Stomach (tissue), 8 donors: ENCODE measurements at regions not wholly inside any gene's neighbourhood (a gene's known extent, or its start where the extent isn't known, plus 50 kb on each side); places are given as distances from the start of the nearest gene placed in this dataset.

Experiments
- DNase-seq, 2 donors: peaks; one replicate each; pipeline versions ENCODE4 v3.0.0 to v3.0.0-alpha.2; 2013 to 2019
- H3K27ac ChIP-seq, 5 donors: fragments of 200-600 bp in 4 of 5; sonication (generic) in 4 of 5; one replicate each; pipeline ENCODE4 v1.5.1; 2013 to 2019; ENCODE audit warnings: mild to moderate bottlenecking in 1 of 5, moderate library complexity in 1 of 5
- H3K27me3 ChIP-seq, 3 donors: fragments of 200-600 bp; sonication (generic); one replicate each; pipeline ENCODE4 v1.5.1; 2017 to 2019; ENCODE audit warnings: mixed run types in 1 of 3
- H3K36me3 ChIP-seq, 4 donors: fragments of 200-600 bp; sonication (generic); 1 replicate in 3 of 4; 2 replicates in 1 of 4; pipeline ENCODE4 v1.5.1; 2016 to 2019
- H3K4me1 ChIP-seq, 4 donors: fragments of 200-600 bp; sonication (generic); one replicate each; pipeline ENCODE4 v1.5.1; 2016 to 2019
- H3K4me3 ChIP-seq, 4 donors: fragments of 200-600 bp; sonication (generic) in 3 of 4; one replicate each; pipeline ENCODE4 v1.5.1; 2016 to 2019; ENCODE audit warnings: mild to moderate bottlenecking in 1 of 4
- H3K9me3 ChIP-seq, 4 donors: fragments of 200-600 bp; sonication (generic); one replicate each; pipeline ENCODE4 v1.5.1; 2016 to 2019
- CTCF ChIP-seq, 7 experiments: fragments of 450-650 bp in 4 of 7; fragments of 200-600 bp in 3 of 7; sonication (generic) in 3 of 7; IDR thresholded peaks; one replicate each; pipeline ENCODE4 v1.5.1; 2016 to 2019; ENCODE audit warnings: antibody characterized with exemption in 7 of 7, control low read depth in 2 of 7, mild to moderate bottlenecking in 1 of 7
- EP300 ChIP-seq: sonication (generic); formaldehyde crosslinking; IDR thresholded peaks from one replicate; pipeline ENCODE4 v1.6.1; 2017; ENCODE audit warnings: antibody characterized with exemption
- POLR2A ChIP-seq, 4 donors: fragments of 450-650 bp; IDR thresholded peaks; one replicate each; pipeline ENCODE4 v1.6.1; 2016; ENCODE audit warnings: antibody characterized with exemption in 4 of 4, control low read depth in 2 of 4, mild to moderate bottlenecking in 1 of 4, moderate library complexity in 1 of 4
- POLR2AphosphoS5 ChIP-seq, 3 donors: sonication (generic); formaldehyde crosslinking; IDR thresholded peaks; one replicate each; pipeline ENCODE4 v1.6.1; 2016; ENCODE audit warnings: antibody characterized with exemption in 3 of 3
- WGBS, 5 donors: extraction: QIAGEN DNeasy Blood & Tissue Kit in 3 of 5; methylation state at CpG; one replicate each; pipeline versions ENCODE4 v1.1.5 to v1.1.7; 2013 to 2018; 5-methylcytosine and 5-hydroxymethylcytosine counted together
- intact Hi-C: fragments of 100-400 bp; cut with DNase I; formaldehyde crosslinking; loops from one replicate; pipeline ENCODE4 v1.15.1; 2023; ENCODE audit warnings: low total_unique reads
- donor health status: healthy with polysubstance abuse.
- donor health status: Bipolar disorder and iron deficiency.
- donor health status: healthy.

DNA sequence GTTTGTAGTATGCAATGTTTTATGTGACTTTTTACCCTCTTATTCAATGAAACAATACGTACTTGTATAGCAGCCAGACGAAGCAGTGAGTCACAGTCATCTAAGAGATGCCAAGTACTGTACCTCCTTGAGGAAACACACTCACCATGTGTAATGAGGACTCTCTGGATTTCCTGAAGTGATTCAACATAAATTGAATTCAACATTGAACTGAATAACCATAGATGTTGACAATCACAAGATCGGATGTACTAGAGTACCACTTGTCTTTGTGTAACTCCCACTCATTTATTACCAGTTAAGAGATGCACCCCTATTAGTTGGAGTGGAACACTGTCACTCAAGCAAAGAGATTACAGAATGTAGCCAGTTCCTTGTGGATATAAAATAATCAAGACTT is 175.2 kb upstream of the HMGA2 start:
- Histone ChIP-seq H3K27ac (peak overlapping the region in 3 of 5 donors; percentile 37 to 51 (median 46)), H3K36me3 (no peaks in the 10 kb centered on the region), H3K4me3 (no peak overlapping the region), H3K27me3 (no peaks in the 10 kb centered on the region), H3K4me1 (peaks cover 0 to 5% (median 0%) of the 10 kb centered on the region in 4 donors), H3K9me3 (no peaks in the 10 kb centered on the region)
- WGBS, 5 donors: 19 to 38% (median 27%) methylated on average over 3 of the region's 3 CpGs
- peak in 1 of 2 donors; percentile 76 for DNase-seq
- TF ChIP-seq POLR2A (IDR thresholded peaks at IDR 0.05): no peak
- TF ChIP-seq POLR2AphosphoS5 (IDR thresholded peaks at IDR 0.05): peak in 2 of 3 donors; percentile 22 to 80
- no peak for TF ChIP-seq CTCF (IDR thresholded peaks at IDR 0.05)
- no peak for TF ChIP-seq EP300
- intact Hi-C loops: no loop called here

GRCh38 chr12:65651060-65651459 is 173.2 kb upstream of the HMGA2 start:
- no peaks in the 10 kb centered on the region for H3K36me3 ChIP-seq
- peaks cover 0 to 5% (median 0%) of the 10 kb centered on the region in 4 donors for H3K4me1 ChIP-seq
- intact Hi-C loops: no loop called here
- no peak overlapping the region for H3K27ac ChIP-seq
- H3K27me3 ChIP-seq: no peaks in the 10 kb centered on the region
- no peak for DNase-seq
- H3K9me3 ChIP-seq: no peaks in the 10 kb centered on the region
- 84 to 94% (median 92%) methylated on average over 3 of the region's 3 CpGs for WGBS, 5 donors
- TF ChIP-seq EP300 (no peak), POLR2A (IDR thresholded peaks at IDR 0.05) (no peak), CTCF (IDR thresholded peaks at IDR 0.05) (no peak), POLR2AphosphoS5 (IDR thresholded peaks at IDR 0.05) (no peak)
- H3K4me3 ChIP-seq: no peak overlapping the region

DNA sequence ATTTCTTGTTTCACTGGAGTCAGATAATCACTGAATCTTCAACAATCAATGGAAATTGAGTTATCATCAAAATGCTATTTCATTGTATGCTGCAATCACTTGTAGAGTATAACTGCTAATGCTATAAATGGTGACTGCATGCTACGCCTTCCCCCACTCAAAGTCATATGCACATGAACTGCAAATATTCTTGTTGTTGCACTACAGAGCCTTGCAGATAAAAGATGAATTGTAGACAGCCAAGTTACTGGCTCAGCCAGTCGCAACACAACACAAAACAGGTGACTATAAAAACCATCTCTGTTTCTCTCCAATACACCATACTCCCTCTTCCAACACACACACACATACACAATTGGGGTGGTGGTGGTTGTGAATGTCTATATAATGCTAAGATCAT is 171.0 kb upstream of the HMGA2 start:
- no peaks in the 10 kb centered on the region for H3K9me3 ChIP-seq
- no peak overlapping the region for H3K27ac ChIP-seq
- H3K27me3 ChIP-seq: no peaks in the 10 kb centered on the region
- 71 to 90% (median 82%) methylated on average over 2 of the region's 2 CpGs for WGBS, 5 donors
- no peaks in the 10 kb centered on the region for H3K36me3 ChIP-seq
- no peak for DNase-seq
- TF ChIP-seq POLR2AphosphoS5 (IDR thresholded peaks at IDR 0.05) (no peak), POLR2A (IDR thresholded peaks at IDR 0.05) (no peak), CTCF (IDR thresholded peaks at IDR 0.05) (no peak), EP300 (no peak)
- H3K4me1 ChIP-seq: peaks cover 0 to 5% (median 0%) of the 10 kb centered on the region in 4 donors
- intact Hi-C loops: no loop called here
- H3K4me3 ChIP-seq: no peak overlapping the region

- Histone ChIP-seq H3K4me3 (no peak overlapping the region), H3K27ac (no peak overlapping the region), H3K27me3 (no peaks in the 10 kb centered on the region), H3K36me3 (no peaks in the 10 kb centered on the region), H3K9me3 (no peaks in the 10 kb centered on the region), H3K4me1 (no peaks in the 10 kb centered on the region)
- no peak for DNase-seq
- TF ChIP-seq CTCF (IDR thresholded peaks at IDR 0.05) (no peak), EP300 (no peak), POLR2A (IDR thresholded peaks at IDR 0.05) (no peak), POLR2AphosphoS5 (IDR thresholded peaks at IDR 0.05) (no peak)
- WGBS, 5 donors: 63 to 70% (median 64%) methylated on average over 8 of the region's 8 CpGs
- intact Hi-C loops: no loop called here
Measured at GRCh38 chr12:65653946-65654629, 170.2 kb upstream of the HMGA2 start.
